CD4-positive, alpha-beta T cell (primary cell): ENCODE measurements at regions not wholly inside any gene's neighbourhood (a gene's known extent, or its start where the extent isn't known, plus 50 kb on each side); places are given as distances from the start of the nearest gene placed in this dataset.

Source experiments
- ATAC-seq: fragments of 200-7000 bp; cut with Tn5 transposase; one replicate; pipeline ENCODE4 v1.10.0; 2022; ENCODE audit warnings: mild to moderate bottlenecking; ENCODE audit not compliant: poor library complexity
- CTCF ChIA-PET: fragments of 350-600 bp; sonication (Branson Sonifier 250); formaldehyde crosslinking; loops from one replicate; lab custom pipeline; 2021; ENCODE audit warnings: antibody characterized with exemption, inconsistent platforms; lab: Charles Lee
- POLR2A ChIA-PET: fragments of 350-600 bp; sonication (Branson Sonifier 250); formaldehyde crosslinking; loops from one replicate; lab custom pipeline; 2021; ENCODE audit warnings: antibody characterized with exemption, inconsistent platforms; lab: Charles Lee
- DNase-seq, 14 experiments: peaks; one replicate each; pipeline ENCODE4 v3.0.0-alpha.2; 2013 to 2020; ENCODE audit warnings: mixed read lengths in 2 of 14
- H3K27ac ChIP-seq, 2 donors: one replicate each; pipeline versions ENCODE4 v1.5.1 to v1.7.0; 2013; ENCODE audit warnings: low read length in 2 of 2, low read depth in 1 of 2, mild to moderate bottlenecking in 1 of 2
- H3K27me3 ChIP-seq, 2 experiments: 1 replicate in 1 of 2; 2 replicates in 1 of 2; pipeline versions ENCODE4 v1.6.1 to v1.7.0; 2013; ENCODE audit warnings: low read length in 2 of 2, control low read depth in 1 of 2, mild to moderate bottlenecking in 1 of 2, moderate library complexity in 1 of 2; ENCODE audit not compliant: insufficient read depth in 2 of 2, control insufficient read depth in 1 of 2
- H3K36me3 ChIP-seq: one replicate; pipeline ENCODE4 v1.6.1; 2013; ENCODE audit warnings: low read length, control low read depth; ENCODE audit not compliant: insufficient read depth
- H3K4me1 ChIP-seq: one replicate; pipeline ENCODE4 v1.6.1; 2013; ENCODE audit warnings: low read length, control low read depth; ENCODE audit not compliant: insufficient read depth
- H3K4me3 ChIP-seq: one replicate; pipeline ENCODE4 v1.5.1; 2013; ENCODE audit warnings: mild to moderate bottlenecking, low read length, moderate library complexity
- H3K9me3 ChIP-seq, 2 experiments: 1 replicate in 1 of 2; 2 replicates in 1 of 2; pipeline versions ENCODE4 v1.6.1 to v1.7.0; 2013; ENCODE audit warnings: low read length in 2 of 2, mild to moderate bottlenecking in 2 of 2, control low read depth in 1 of 2, moderate library complexity in 1 of 2; ENCODE audit not compliant: control insufficient read depth in 1 of 2, insufficient read depth in 1 of 2
- H3K27ac Mint-ChIP-seq: one replicate; pipeline ENCODE4 v1.8.0; 2020; ENCODE audit warnings: mixed read lengths
- H3K27me3 Mint-ChIP-seq: one replicate; pipeline ENCODE4 v1.8.0; 2021; ENCODE audit warnings: mixed read lengths
- H3K36me3 Mint-ChIP-seq: one replicate; pipeline ENCODE4 v1.8.0; 2021; ENCODE audit warnings: low read depth, mixed read lengths
- H3K4me1 Mint-ChIP-seq: one replicate; pipeline ENCODE4 v1.8.0; 2021; ENCODE audit warnings: low read depth, mixed read lengths
- H3K4me3 Mint-ChIP-seq: one replicate; pipeline ENCODE4 v1.8.0; 2020; ENCODE audit warnings: mild to moderate bottlenecking, mixed read lengths
- H3K9me3 Mint-ChIP-seq: one replicate; pipeline ENCODE4 v1.8.0; 2020; ENCODE audit warnings: mixed read lengths
- CTCF ChIP-seq: fragments of 200-600 bp; IDR thresholded peaks from one replicate; pipeline ENCODE4 v1.8.0; 2022; ENCODE audit warnings: antibody characterized with exemption, mild to moderate bottlenecking
- intact Hi-C, 2 experiments: fragments of 100-400 bp; cut with DNase I in 1 of 2; cut with micrococcal nuclease in 1 of 2; formaldehyde crosslinking; loops; one replicate each; pipeline versions ENCODE4 v1.15.1 to v1.9.0; 2023 to 2025; cut with DNase I, micrococcal nuclease

GRCh38 chr2:65499216-65499615, 66.8 kb upstream of the SPRED2 start:
- CTCF ChIA-PET: no interaction called here
- TF ChIP-seq CTCF: no peak
- H3K4me3 ChIP-seq: no peak overlapping the region
- no peaks in the 10 kb centered on the region for H3K27me3 ChIP-seq
- no peaks in the 10 kb centered on the region for H3K9me3 Mint-ChIP-seq
- H3K9me3 ChIP-seq: no peaks in the 10 kb centered on the region
- H3K4me3 Mint-ChIP-seq: no peak overlapping the region
- no peak overlapping the region for H3K27ac Mint-ChIP-seq
- H3K36me3 ChIP-seq: no peaks in the 10 kb centered on the region
- POLR2A ChIA-PET: no interaction called here
- no peaks in the 10 kb centered on the region for H3K36me3 Mint-ChIP-seq
- no peaks in the 10 kb centered on the region for H3K4me1 Mint-ChIP-seq
- ATAC-seq (no peak), DNase-seq (no peak)
- no peak overlapping the region for H3K27ac ChIP-seq
- no peaks in the 10 kb centered on the region for H3K4me1 ChIP-seq
- peaks cover 4% of the 10 kb centered on the region for H3K27me3 Mint-ChIP-seq
- intact Hi-C loops: no loop called here

GRCh38 chr2:65498396-65498795, 66.0 kb upstream of the SPRED2 start:
- Histone ChIP-seq H3K4me3 (no peak overlapping the region), H3K4me1 (no peaks in the 10 kb centered on the region), H3K9me3 (no peaks in the 10 kb centered on the region), H3K36me3 (no peaks in the 10 kb centered on the region), H3K27ac (no peak overlapping the region), H3K27me3 (no peaks in the 10 kb centered on the region)
- CTCF ChIA-PET: no interaction called here
- TF ChIP-seq CTCF: no peak
- Mint-ChIP-seq H3K9me3 (no peaks in the 10 kb centered on the region), H3K36me3 (no peaks in the 10 kb centered on the region), H3K4me1 (no peaks in the 10 kb centered on the region), H3K4me3 (no peak overlapping the region), H3K27ac (no peak overlapping the region), H3K27me3 (peaks cover 4% of the 10 kb centered on the region)
- intact Hi-C loops: no loop called here
- ATAC-seq (no peak), DNase-seq (no peak)
- POLR2A ChIA-PET: no interaction called here

GRCh38 chr2:65495251-65495877, 63.0 kb upstream of the SPRED2 start:
- Mint-ChIP-seq H3K27ac (no peak overlapping the region), H3K4me1 (no peaks in the 10 kb centered on the region), H3K36me3 (no peaks in the 10 kb centered on the region), H3K27me3 (peaks cover 8% of the 10 kb centered on the region), H3K9me3 (no peaks in the 10 kb centered on the region), H3K4me3 (no peak overlapping the region)
- intact Hi-C loops: no loop called here
- ATAC-seq (no peak), DNase-seq (no peak)
- ChIA-PET POLR2A (no interaction called here), CTCF (no interaction called here)
- H3K27me3 ChIP-seq: no peaks in the 10 kb centered on the region
- no peaks in the 10 kb centered on the region for H3K9me3 ChIP-seq
- no peak overlapping the region for H3K4me3 ChIP-seq
- TF ChIP-seq CTCF: no peak
- no peaks in the 10 kb centered on the region for H3K36me3 ChIP-seq
- H3K27ac ChIP-seq: no peak overlapping the region
- H3K4me1 ChIP-seq: no peaks in the 10 kb centered on the region
